ENCODE measurements at regions not wholly inside any gene's neighbourhood (a gene's known extent, or its start where the extent isn't known, plus 50 kb on each side); places are given as distances from the start of the nearest gene placed in this dataset.

DNA sequence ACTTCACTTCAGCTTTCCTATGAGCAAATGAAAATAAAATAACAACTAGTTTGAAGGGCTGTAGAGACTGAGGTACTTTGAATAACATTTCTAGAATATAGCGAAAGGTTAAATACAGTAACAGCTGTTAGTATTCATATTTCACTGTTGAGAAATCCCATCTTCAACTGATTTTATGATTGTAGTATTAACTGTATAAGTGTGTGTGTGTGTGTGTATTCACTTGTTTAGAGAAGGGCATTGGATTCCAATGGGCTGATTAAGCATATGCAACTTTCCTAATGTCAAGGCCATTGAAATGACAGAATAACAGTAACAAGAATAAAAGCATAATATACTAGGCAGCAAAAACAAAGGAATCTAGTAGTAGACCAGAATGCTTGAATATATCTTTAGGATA is 957.5 kb upstream of the EPHA7 start:
- TF ChIP-seq, protein P1, sequence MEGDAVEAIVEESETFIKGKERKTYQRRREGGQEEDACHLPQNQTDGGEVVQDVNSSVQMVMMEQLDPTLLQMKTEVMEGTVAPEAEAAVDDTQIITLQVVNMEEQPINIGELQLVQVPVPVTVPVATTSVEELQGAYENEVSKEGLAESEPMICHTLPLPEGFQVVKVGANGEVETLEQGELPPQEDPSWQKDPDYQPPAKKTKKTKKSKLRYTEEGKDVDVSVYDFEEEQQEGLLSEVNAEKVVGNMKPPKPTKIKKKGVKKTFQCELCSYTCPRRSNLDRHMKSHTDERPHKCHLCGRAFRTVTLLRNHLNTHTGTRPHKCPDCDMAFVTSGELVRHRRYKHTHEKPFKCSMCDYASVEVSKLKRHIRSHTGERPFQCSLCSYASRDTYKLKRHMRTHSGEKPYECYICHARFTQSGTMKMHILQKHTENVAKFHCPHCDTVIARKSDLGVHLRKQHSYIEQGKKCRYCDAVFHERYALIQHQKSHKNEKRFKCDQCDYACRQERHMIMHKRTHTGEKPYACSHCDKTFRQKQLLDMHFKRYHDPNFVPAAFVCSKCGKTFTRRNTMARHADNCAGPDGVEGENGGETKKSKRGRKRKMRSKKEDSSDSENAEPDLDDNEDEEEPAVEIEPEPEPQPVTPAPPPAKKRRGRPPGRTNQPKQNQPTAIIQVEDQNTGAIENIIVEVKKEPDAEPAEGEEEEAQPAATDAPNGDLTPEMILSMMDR (IDR thresholded peaks at IDR 0.05): no peak
- no peak for TF ChIP-seq POLR2A (IDR thresholded peaks at IDR 0.05)

Measured in right lobe of liver (tissue), 4 donors.